ENCODE measurements at regions not wholly inside any gene's neighbourhood (a gene's known extent, or its start where the extent isn't known, plus 50 kb on each side); places are given as distances from the start of the nearest gene placed in this dataset.
A peak's percentile ranks its signal among the peaks of the same experiment; 100 is the strongest.

DNA sequence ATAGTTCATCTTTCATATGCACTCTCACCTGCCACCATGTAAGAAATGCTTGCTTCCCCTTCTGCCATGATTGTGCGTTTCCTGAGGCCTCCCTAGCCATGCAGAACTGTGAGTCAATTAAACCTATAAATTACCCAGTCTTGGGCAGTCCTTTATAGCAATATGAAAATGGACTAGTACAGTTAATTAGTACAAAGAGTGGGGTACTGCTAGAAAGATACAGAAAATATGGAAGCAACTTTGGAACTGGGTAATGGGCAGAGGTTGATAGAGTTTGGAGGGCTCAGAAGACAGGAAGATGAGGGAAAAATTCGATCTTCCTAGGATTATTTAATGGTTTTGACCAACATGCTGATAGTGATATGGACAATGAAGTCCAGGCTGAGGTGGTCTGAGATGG lies 246.9 kb downstream of the CGGBP1 start:
- WGBS (ENCODE audit: insufficient coverage, low coverage, missing lambda C conversion rate): 93% methylated on average over 2 of the region's 2 CpGs
- no peak for ATAC-seq

DNA sequence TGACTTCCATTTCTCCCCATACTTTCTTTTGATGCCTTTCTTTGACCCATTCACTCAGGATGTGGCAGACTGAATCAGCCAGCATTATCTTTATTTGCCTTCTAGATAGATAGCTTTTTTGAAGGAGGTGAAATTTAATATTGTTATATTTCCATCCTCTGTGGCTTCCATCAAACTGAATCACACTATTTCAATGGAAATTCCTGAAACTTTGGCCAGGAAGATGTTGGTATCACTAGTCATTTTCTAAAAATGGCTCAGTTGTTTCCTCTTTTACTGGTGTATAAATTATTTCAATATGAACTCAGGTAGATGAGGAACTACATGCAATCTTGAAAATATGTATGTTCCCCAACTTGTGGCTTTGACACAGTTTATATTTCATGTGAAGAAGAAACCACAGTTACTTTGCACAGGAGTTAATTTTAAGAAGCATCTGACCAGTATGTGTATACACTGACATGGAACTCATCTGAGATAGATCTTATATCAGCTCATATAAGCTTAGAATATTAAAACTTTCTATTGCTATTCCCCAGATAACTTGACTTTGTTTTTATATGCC lies 248.3 kb downstream of the CGGBP1 start:
- Histone ChIP-seq H3K79me2 (ENCODE audit: control insufficient read depth, insufficient read depth, low read length) (peaks cover 99% of the 10 kb centered on the region), H3K4me1 (replicated peaks in 1 of 2; ENCODE audit: control insufficient read depth in 2 of 2, insufficient read depth in 2 of 2, low read length in 2 of 2) (0 out of 5 replicates have a peak, but pooled peaks cover 0 to under 1% of the 10 kb centered on the region in 2 experiments), H3K27ac (ENCODE audit: extremely low read depth, low read depth, low read length) (no peak overlapping the region), H3K27me3 (ENCODE audit: control insufficient read depth in 2 of 2, insufficient read depth in 2 of 2, low read length in 2 of 2) (no peaks in the 10 kb centered on the region), H3K9ac (ENCODE audit: insufficient read depth in 1 of 2, low read depth in 2 of 2, low read length in 2 of 2) (no peak overlapping the region), H3K9me1 (ENCODE audit: control insufficient read depth, insufficient read depth, low read length) (no peaks in the 10 kb centered on the region), H3K9me3 (replicated peaks; ENCODE audit: control insufficient read depth, insufficient read depth, low read depth, low read length) (peaks cover 17% of the 10 kb centered on the region), H4K20me1 (replicated peaks; ENCODE audit: control insufficient read depth, insufficient read depth, low read length) (no peaks in the 10 kb centered on the region), H3K4me3 (no peak overlapping the region), H3K36me3 (ENCODE audit: control insufficient read depth, insufficient read depth, low read length) (peaks cover 19% of the 10 kb centered on the region; the same call in 2 of the 3 replicates), H3K4me2 (ENCODE audit: insufficient read depth, low read length) (no peak overlapping the region), H2AFZ (ENCODE audit: low read depth, low read length) (no peak overlapping the region)
- ATAC-seq: no peak
- no peak for FAIRE-seq
- DNase-seq (ENCODE audit: extremely low read depth in 1 of 4, low spot score in 3 of 4): no peak
- TF ChIP-seq EP400 (IDR thresholded peaks at IDR 0.05) (no peak), CHCHD3 (CRISPR knock-in tag; IDR thresholded peaks at IDR 0.05) (no peak), ZNF77 (CRISPR knock-in tag; IDR thresholded peaks at IDR 0.05) (no peak), NCOA1 (IDR thresholded peaks at IDR 0.05; ENCODE audit: low read depth) (no peak), NFIC (IDR thresholded peaks at IDR 0.05) (no peak), HOMEZ (CRISPR knock-in tag; IDR thresholded peaks at IDR 0.05) (no peak), RB1 (IDR thresholded peaks at IDR 0.05; ENCODE audit: low read depth) (no peak), RUNX1 (IDR thresholded peaks at IDR 0.05; ENCODE audit: low read depth) (no peak)
- TF ChIP-seq, protein P1, sequence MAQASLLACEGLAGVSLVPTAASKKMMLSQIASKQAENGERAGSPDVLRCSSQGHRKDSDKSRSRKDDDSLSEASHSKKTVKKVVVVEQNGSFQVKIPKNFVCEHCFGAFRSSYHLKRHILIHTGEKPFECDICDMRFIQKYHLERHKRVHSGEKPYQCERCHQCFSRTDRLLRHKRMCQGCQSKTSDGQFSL (CRISPR knock-in tag; IDR thresholded peaks at IDR 0.05): no peak
- TF ChIP-seq, protein P1 (tag; IDR thresholded peaks at IDR 0.05): no peak
- BruUV-seq (replicated peaks): no TSS peak
- in situ Hi-C loops (cut with MboI) (no loop called here), intact Hi-C loops (cut with micrococcal nuclease) (no loop called here)
- ChIA-PET CTCF (ENCODE audit: low intra/inter-chr PET ratio) (no interaction called here), POLR2A (no interaction called here)

More for the DNA sequence above, 246.9 kb downstream of the CGGBP1 start:
- ChIA-PET POLR2A (no interaction called here), CTCF (ENCODE audit: low intra/inter-chr PET ratio) (no interaction called here)
- Histone ChIP-seq H3K79me2 (ENCODE audit: control insufficient read depth, insufficient read depth, low read length) (peaks cover 99% of the 10 kb centered on the region), H3K36me3 (ENCODE audit: control insufficient read depth, insufficient read depth, low read length) (peaks cover 22% of the 10 kb centered on the region; the same call in 2 of the 3 replicates), H3K4me1 (replicated peaks in 1 of 2; ENCODE audit: control insufficient read depth in 2 of 2, insufficient read depth in 2 of 2, low read length in 2 of 2) (no peaks in the 10 kb centered on the region), H3K27me3 (ENCODE audit: control insufficient read depth in 2 of 2, insufficient read depth in 2 of 2, low read length in 2 of 2) (no peaks in the 10 kb centered on the region), H3K9me1 (ENCODE audit: control insufficient read depth, insufficient read depth, low read length) (no peaks in the 10 kb centered on the region), H2AFZ (ENCODE audit: low read depth, low read length) (no peak overlapping the region), H3K4me3 (no peak overlapping the region), H4K20me1 (replicated peaks; ENCODE audit: control insufficient read depth, insufficient read depth, low read length) (no peaks in the 10 kb centered on the region), H3K9ac (ENCODE audit: insufficient read depth in 1 of 2, low read depth in 2 of 2, low read length in 2 of 2) (no peak overlapping the region), H3K9me3 (replicated peaks; ENCODE audit: control insufficient read depth, insufficient read depth, low read depth, low read length) (peaks cover 17% of the 10 kb centered on the region), H3K27ac (ENCODE audit: extremely low read depth, low read depth, low read length) (no peak overlapping the region), H3K4me2 (ENCODE audit: insufficient read depth, low read length) (no peak overlapping the region)
- TF ChIP-seq NFXL1 (CRISPR knock-in tag; IDR thresholded peaks at IDR 0.05) (no peak), ZNF445 (CRISPR knock-in tag; IDR thresholded peaks at IDR 0.05; ENCODE audit: low read depth) (no peak), CBFA2T2 (conservative IDR thresholded peaks at IDR 0.05) (no peak), RBBP5 (IDR thresholded peaks at IDR 0.05; ENCODE audit: borderline replicate concordance, insufficient read depth, low read length, poor library complexity, severe bottlenecking) (no peak), CBFA2T3 (IDR thresholded peaks at IDR 0.05) (no peak), PTTG1 (tag; IDR thresholded peaks at IDR 0.05; ENCODE audit: low read depth) (no peak), ZNF707 (CRISPR knock-in tag; conservative IDR thresholded peaks at IDR 0.05) (peak; percentile 91), CREM (IDR thresholded peaks at IDR 0.05; ENCODE audit: low read depth) (no peak)
- DNase-seq (ENCODE audit: extremely low read depth in 1 of 4, low spot score in 3 of 4): no peak
- intact Hi-C loops (cut with micrococcal nuclease): no loop called here
- no peak for FAIRE-seq
- in situ Hi-C loops (cut with MboI): no loop called here
- BruUV-seq (replicated peaks): no TSS peak
